ENCODE measurements at regions not wholly inside any gene's neighbourhood (a gene's known extent, or its start where the extent isn't known, plus 50 kb on each side); places are given as distances from the start of the nearest gene placed in this dataset.

- no peak for DNase-seq (ENCODE audit: extremely low spot score, unreplicated experiment)
- H3K4me3 Mint-ChIP-seq (ENCODE audit: unreplicated experiment) = no peak overlapping the region
- no peak for TF ChIP-seq CTCF (IDR thresholded peaks at IDR 0.05)
- H3K27me3 Mint-ChIP-seq (ENCODE audit: unreplicated experiment) = no peaks in the 10 kb centered on the region
- H3K36me3 Mint-ChIP-seq (ENCODE audit: unreplicated experiment) = no peaks in the 10 kb centered on the region
- H3K9me3 Mint-ChIP-seq (ENCODE audit: unreplicated experiment) = no peaks in the 10 kb centered on the region
- peaks cover 2% of the 10 kb centered on the region for H3K4me1 Mint-ChIP-seq (ENCODE audit: unreplicated experiment)
- no peak overlapping the region for H3K27ac Mint-ChIP-seq (ENCODE audit: unreplicated experiment)
Measured at GRCh38 chr18:55124078-55124763, 165.0 kb upstream of the CCDC68 start.

GRCh38 chr18:55123361-55123760, 164.1 kb upstream of the CCDC68 start:
- Mint-ChIP-seq H3K4me1 (ENCODE audit: unreplicated experiment) (peaks cover 4% of the 10 kb centered on the region), H3K27ac (ENCODE audit: unreplicated experiment) (no peak overlapping the region), H3K9me3 (ENCODE audit: unreplicated experiment) (no peaks in the 10 kb centered on the region), H3K4me3 (ENCODE audit: unreplicated experiment) (no peak overlapping the region), H3K36me3 (ENCODE audit: unreplicated experiment) (no peaks in the 10 kb centered on the region), H3K27me3 (ENCODE audit: unreplicated experiment) (no peaks in the 10 kb centered on the region)
- no peak for TF ChIP-seq CTCF (IDR thresholded peaks at IDR 0.05)
- DNase-seq (ENCODE audit: extremely low spot score, unreplicated experiment) = no peak

- H3K4me3 Mint-ChIP-seq (ENCODE audit: unreplicated experiment) = no peak overlapping the region
- DNase-seq (ENCODE audit: extremely low spot score, unreplicated experiment) = no peak
- no peaks in the 10 kb centered on the region for H3K9me3 Mint-ChIP-seq (ENCODE audit: unreplicated experiment)
- H3K27me3 Mint-ChIP-seq (ENCODE audit: unreplicated experiment) = no peaks in the 10 kb centered on the region
- H3K4me1 Mint-ChIP-seq (ENCODE audit: unreplicated experiment) = peaks cover 4% of the 10 kb centered on the region
- TF ChIP-seq CTCF (IDR thresholded peaks at IDR 0.05) = no peak
- no peak overlapping the region for H3K27ac Mint-ChIP-seq (ENCODE audit: unreplicated experiment)
- no peaks in the 10 kb centered on the region for H3K36me3 Mint-ChIP-seq (ENCODE audit: unreplicated experiment)
Measured at GRCh38 chr18:55121397-55122170, 162.3 kb upstream of the CCDC68 start.

- Mint-ChIP-seq H3K4me1 (ENCODE audit: unreplicated experiment) (peaks cover 4% of the 10 kb centered on the region), H3K27me3 (ENCODE audit: unreplicated experiment) (no peaks in the 10 kb centered on the region), H3K9me3 (ENCODE audit: unreplicated experiment) (no peaks in the 10 kb centered on the region), H3K27ac (ENCODE audit: unreplicated experiment) (no peak overlapping the region), H3K4me3 (ENCODE audit: unreplicated experiment) (no peak overlapping the region), H3K36me3 (ENCODE audit: unreplicated experiment) (no peaks in the 10 kb centered on the region)
- DNase-seq (ENCODE audit: extremely low spot score, unreplicated experiment) = no peak
- no peak for TF ChIP-seq CTCF (IDR thresholded peaks at IDR 0.05)
Measured at GRCh38 chr18:55120896-55121295, 161.6 kb upstream of the CCDC68 start.

- no peak for TF ChIP-seq CTCF (IDR thresholded peaks at IDR 0.05)
- Mint-ChIP-seq H3K27me3 (ENCODE audit: unreplicated experiment) (no peaks in the 10 kb centered on the region), H3K9me3 (ENCODE audit: unreplicated experiment) (no peaks in the 10 kb centered on the region), H3K27ac (ENCODE audit: unreplicated experiment) (no peak overlapping the region), H3K4me3 (ENCODE audit: unreplicated experiment) (no peak overlapping the region), H3K4me1 (ENCODE audit: unreplicated experiment) (peaks cover 4% of the 10 kb centered on the region), H3K36me3 (ENCODE audit: unreplicated experiment) (no peaks in the 10 kb centered on the region)
- no peak for DNase-seq (ENCODE audit: extremely low spot score, unreplicated experiment)
Measured at GRCh38 chr18:55119434-55119833, 160.2 kb upstream of the CCDC68 start.

Data from osteocyte (in vitro differentiated cells).